ENCODE measurements at regions not wholly inside any gene's neighbourhood (a gene's known extent, or its start where the extent isn't known, plus 50 kb on each side); places are given as distances from the start of the nearest gene placed in this dataset.

- Mint-ChIP-seq H3K9me3 (no peaks in the 10 kb centered on the region), H3K27me3 (no peaks in the 10 kb centered on the region), H3K36me3 (no peaks in the 10 kb centered on the region), H3K27ac (no peak overlapping the region), H3K4me3 (no peak overlapping the region), H3K4me1 (no peaks in the 10 kb centered on the region)
- CTCF ChIA-PET, result no interaction called here
- no peak for DNase-seq
Measured at GRCh38 chr9:107749787-107750444, 260.3 kb upstream of the KLF4 start.

GRCh38 chr9:107744873-107745272 lies 255.3 kb upstream of the KLF4 start:
- Mint-ChIP-seq H3K27me3 (peaks cover 3% of the 10 kb centered on the region), H3K4me1 (no peaks in the 10 kb centered on the region)
- DNase-seq, result no peak

DNA sequence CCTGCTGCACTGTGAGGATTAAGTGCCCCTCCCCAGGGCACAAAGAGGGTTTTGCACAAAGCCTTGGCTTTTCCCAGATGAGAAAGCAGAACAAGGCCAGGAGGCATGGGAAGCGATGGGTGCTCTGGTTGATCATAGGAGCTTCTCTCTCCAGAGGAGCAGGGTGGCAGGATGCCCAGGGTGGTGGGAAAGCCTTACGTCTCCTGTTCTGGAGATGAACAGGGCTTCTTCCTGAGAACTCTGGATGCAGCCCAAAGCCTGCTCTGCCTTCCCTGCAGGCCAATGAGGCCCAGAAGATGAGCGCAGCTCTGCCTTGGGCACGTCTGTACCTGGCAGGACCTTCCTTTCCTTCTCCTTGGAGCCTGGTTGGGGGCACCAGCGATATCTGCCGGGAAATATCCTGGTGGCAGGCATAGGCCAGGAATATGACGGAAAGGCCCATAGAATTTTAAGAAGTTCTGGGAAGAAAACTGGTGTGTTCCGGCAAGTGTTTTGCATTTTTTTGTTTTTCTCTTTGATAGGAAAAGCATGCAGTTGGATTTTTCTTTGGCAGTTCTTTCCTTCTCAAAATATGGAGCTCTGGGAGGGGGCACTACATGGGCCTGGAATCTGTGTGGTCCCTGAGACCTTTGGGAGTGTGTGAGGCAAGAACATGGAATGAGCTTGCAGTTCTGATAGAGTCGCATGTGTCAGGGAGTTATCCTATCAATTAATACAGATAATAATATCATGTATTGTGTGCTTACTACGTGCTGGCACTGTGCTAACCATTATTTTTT lies 253.2 kb upstream of the KLF4 start:
- Mint-ChIP-seq H3K9me3 (no peaks in the 10 kb centered on the region), H3K4me1 (no peaks in the 10 kb centered on the region), H3K36me3 (no peaks in the 10 kb centered on the region), H3K27ac (no peak overlapping the region), H3K4me3 (no peak overlapping the region), H3K27me3 (peaks cover 3% of the 10 kb centered on the region)
- CTCF ChIA-PET, result no interaction called here
- no peak for DNase-seq

More at GRCh38 chr9:107744873-107745272, 255.3 kb upstream of the KLF4 start:
- H3K4me3 Mint-ChIP-seq, result no peak overlapping the region
- H3K36me3 Mint-ChIP-seq, result no peaks in the 10 kb centered on the region
- CTCF ChIA-PET, result interaction anchor here (0.5 kb wide), 1 partner anchor 46 kb away, joined by 3 read pairs; no protein-coding TSS in a partner anchor
- H3K27ac Mint-ChIP-seq, result no peak overlapping the region
- H3K9me3 Mint-ChIP-seq, result no peaks in the 10 kb centered on the region

GRCh38 chr9:107740088-107740980 lies 250.8 kb upstream of the KLF4 start:
- H3K36me3 Mint-ChIP-seq, result no peaks in the 10 kb centered on the region
- no peak overlapping the region for H3K4me3 Mint-ChIP-seq
- no peaks in the 10 kb centered on the region for H3K4me1 Mint-ChIP-seq
- H3K27ac Mint-ChIP-seq, result no peak overlapping the region
- H3K9me3 Mint-ChIP-seq, result no peaks in the 10 kb centered on the region
- CTCF ChIA-PET, result no interaction called here
- DNase-seq, result no peak
- H3K27me3 Mint-ChIP-seq, result peaks cover 3% of the 10 kb centered on the region

DNA sequence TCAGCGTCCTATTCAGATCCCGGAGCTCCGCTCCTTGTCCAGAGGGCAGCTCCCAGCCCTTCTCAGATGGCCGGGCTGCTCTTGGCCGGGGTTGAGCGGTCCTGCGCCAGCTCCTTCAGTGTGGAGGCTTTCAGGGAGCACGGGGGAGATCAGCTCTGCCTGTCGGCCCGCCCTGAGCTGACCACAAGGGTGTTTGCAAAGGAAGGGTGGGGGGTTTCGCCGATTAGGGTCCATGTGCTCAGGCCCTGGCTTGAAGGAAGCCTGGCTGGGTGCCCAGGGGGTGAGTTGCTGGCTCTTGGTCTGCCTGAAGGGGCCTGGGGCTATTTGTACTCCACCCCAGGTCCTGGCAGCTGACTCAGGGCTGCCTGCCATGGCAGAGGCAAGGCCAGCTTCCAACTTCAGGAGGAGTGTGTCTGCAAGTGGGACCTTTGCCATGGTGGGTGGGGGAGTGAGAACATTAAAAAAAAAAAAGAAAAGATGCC lies 250.1 kb upstream of the KLF4 start:
- no peak overlapping the region for H3K4me3 Mint-ChIP-seq
- H3K27ac Mint-ChIP-seq, result no peak overlapping the region
- no peaks in the 10 kb centered on the region for H3K9me3 Mint-ChIP-seq
- no peaks in the 10 kb centered on the region for H3K36me3 Mint-ChIP-seq
- CTCF ChIA-PET, result no interaction called here
- H3K4me1 Mint-ChIP-seq, result no peaks in the 10 kb centered on the region
- H3K27me3 Mint-ChIP-seq, result peaks cover 3% of the 10 kb centered on the region
- DNase-seq, result no peak

GRCh38 chr9:107738789-107739188 lies 249.2 kb upstream of the KLF4 start:
- no peak overlapping the region for H3K27ac Mint-ChIP-seq
- CTCF ChIA-PET, result no interaction called here
- no peaks in the 10 kb centered on the region for H3K9me3 Mint-ChIP-seq
- peaks cover 3% of the 10 kb centered on the region for H3K27me3 Mint-ChIP-seq
- H3K4me3 Mint-ChIP-seq, result no peak overlapping the region
- DNase-seq, result no peak
- no peaks in the 10 kb centered on the region for H3K36me3 Mint-ChIP-seq
- H3K4me1 Mint-ChIP-seq, result no peaks in the 10 kb centered on the region

GRCh38 chr9:107737987-107738743 lies 248.6 kb upstream of the KLF4 start:
- peaks cover 3% of the 10 kb centered on the region for H3K27me3 Mint-ChIP-seq

GRCh38 chr9:107737610-107737986 lies 248.0 kb upstream of the KLF4 start:
- no peak overlapping the region for H3K27ac Mint-ChIP-seq
- H3K4me1 Mint-ChIP-seq, result no peaks in the 10 kb centered on the region
- peaks cover 3% of the 10 kb centered on the region for H3K27me3 Mint-ChIP-seq
- H3K4me3 Mint-ChIP-seq, result no peak overlapping the region
- DNase-seq, result no peak
- H3K9me3 Mint-ChIP-seq, result no peaks in the 10 kb centered on the region
- CTCF ChIA-PET, result no interaction called here
- no peaks in the 10 kb centered on the region for H3K36me3 Mint-ChIP-seq

More at GRCh38 chr9:107737987-107738743, 248.6 kb upstream of the KLF4 start:
- no peaks in the 10 kb centered on the region for H3K4me1 Mint-ChIP-seq
- no peak for DNase-seq
- CTCF ChIA-PET, result no interaction called here
- H3K9me3 Mint-ChIP-seq, result no peaks in the 10 kb centered on the region
- no peak overlapping the region for H3K27ac Mint-ChIP-seq
- H3K4me3 Mint-ChIP-seq, result no peak overlapping the region
- H3K36me3 Mint-ChIP-seq, result no peaks in the 10 kb centered on the region

DNA sequence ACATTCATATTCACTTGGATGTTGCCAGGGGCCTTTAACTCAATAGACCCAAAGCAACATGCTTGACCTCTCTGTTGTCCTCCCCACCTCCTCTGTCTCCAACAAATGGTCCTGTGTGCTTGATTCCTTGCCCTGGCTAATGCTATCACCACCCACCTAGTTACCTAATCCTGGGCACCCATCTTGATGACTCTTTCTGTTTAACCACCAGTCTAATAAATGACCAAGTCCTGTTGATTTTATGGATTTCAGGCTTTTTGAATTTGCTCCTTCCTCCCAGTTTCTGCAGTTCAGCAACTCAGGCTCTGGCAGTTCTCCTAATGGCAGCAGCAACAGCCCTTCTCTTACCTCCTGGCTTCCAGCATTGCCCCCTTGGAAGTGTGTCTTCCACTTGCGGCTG lies 246.3 kb upstream of the KLF4 start:
- H3K9me3 Mint-ChIP-seq, result no peaks in the 10 kb centered on the region
- no peaks in the 10 kb centered on the region for H3K36me3 Mint-ChIP-seq
- no peak overlapping the region for H3K4me3 Mint-ChIP-seq
- no peaks in the 10 kb centered on the region for H3K27me3 Mint-ChIP-seq
- no peak for DNase-seq
- H3K27ac Mint-ChIP-seq, result no peak overlapping the region
- CTCF ChIA-PET, result no interaction called here
- H3K4me1 Mint-ChIP-seq, result no peaks in the 10 kb centered on the region

DNA sequence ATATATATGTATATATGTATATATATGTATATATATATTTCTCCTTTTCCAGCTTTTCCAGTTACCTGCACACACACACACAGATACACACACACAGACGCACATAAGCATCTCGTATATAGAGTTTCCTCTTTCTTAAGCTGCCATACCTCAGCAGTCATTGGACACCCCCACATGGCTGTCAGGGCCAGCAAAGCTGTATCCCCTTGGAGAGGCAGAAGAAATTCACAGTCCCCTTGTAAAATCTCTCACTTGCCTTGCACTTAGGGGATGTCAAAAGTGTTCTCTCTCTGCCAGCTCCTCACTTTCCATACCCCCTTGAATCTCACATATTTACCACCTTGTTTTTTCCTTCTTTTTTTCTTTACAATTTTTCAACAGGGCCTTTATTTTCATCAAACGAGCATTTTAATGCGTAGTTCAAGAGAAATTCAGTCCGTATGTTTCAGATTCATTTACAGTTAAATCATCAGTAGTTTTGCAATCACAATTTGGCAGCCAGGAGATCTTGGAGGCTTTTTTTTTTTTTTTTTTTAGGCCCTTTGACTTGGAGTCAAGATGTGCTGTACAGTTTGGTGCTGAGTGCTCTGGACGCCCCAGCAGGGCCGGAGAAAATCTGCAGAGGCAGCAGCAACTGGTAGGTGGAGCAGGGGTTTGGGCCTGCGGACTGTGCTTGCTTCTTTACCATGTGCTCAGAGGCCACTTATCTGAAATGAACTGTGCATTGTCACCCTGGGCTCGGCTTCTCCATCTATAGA lies 244.9 kb upstream of the KLF4 start:
- H3K9me3 Mint-ChIP-seq, result peaks cover 2% of the 10 kb centered on the region
- H3K27me3 Mint-ChIP-seq, result no peaks in the 10 kb centered on the region
- no peak for DNase-seq
- CTCF ChIA-PET, result no interaction called here
- no peak overlapping the region for H3K27ac Mint-ChIP-seq
- H3K36me3 Mint-ChIP-seq, result no peaks in the 10 kb centered on the region
- H3K4me3 Mint-ChIP-seq, result no peak overlapping the region
- H3K4me1 Mint-ChIP-seq, result no peaks in the 10 kb centered on the region

DNA sequence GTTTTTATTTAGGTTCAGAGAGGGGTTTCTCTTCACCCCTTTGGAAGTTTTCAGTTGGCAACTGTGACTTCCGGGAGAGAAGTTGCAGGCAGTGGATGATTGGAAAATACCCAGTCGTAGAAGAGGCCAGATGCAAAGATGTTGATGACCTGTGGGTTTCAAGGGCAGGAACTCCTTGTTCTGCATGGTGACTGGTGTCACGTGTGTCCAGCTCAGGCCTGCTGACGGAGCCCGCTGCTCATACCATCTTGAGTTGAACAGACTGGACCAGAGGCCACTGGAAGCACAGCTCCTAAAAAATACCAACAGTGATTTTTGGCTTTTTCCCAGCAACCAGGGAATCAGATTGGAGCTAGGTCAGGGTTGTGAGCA lies 243.9 kb upstream of the KLF4 start:
- CTCF ChIA-PET, result no interaction called here
- H3K9me3 Mint-ChIP-seq, result peaks cover 3% of the 10 kb centered on the region

GRCh38 chr9:107732781-107733522 lies 243.4 kb upstream of the KLF4 start:
- CTCF ChIA-PET, result interaction anchor here (0.7 kb wide), 1 partner anchor 9 kb away, joined by 3 read pairs; no protein-coding TSS in a partner anchor
- Mint-ChIP-seq H3K27me3 (no peaks in the 10 kb centered on the region), H3K4me3 (no peak overlapping the region), H3K27ac (no peak overlapping the region), H3K4me1 (no peaks in the 10 kb centered on the region), H3K36me3 (no peaks in the 10 kb centered on the region), H3K9me3 (peaks cover 3% of the 10 kb centered on the region)
- DNase-seq, result no peak

More for the DNA sequence above, 243.9 kb upstream of the KLF4 start:
- Mint-ChIP-seq H3K27ac (no peak overlapping the region), H3K4me3 (no peak overlapping the region), H3K27me3 (no peaks in the 10 kb centered on the region), H3K36me3 (no peaks in the 10 kb centered on the region), H3K4me1 (no peaks in the 10 kb centered on the region)
- DNase-seq, result no peak
